Hematopoietic multipotent progenitor cell (in vitro differentiated cells): ENCODE measurements at regions not wholly inside any gene's neighbourhood (a gene's known extent, or its start where the extent isn't known, plus 50 kb on each side); places are given as distances from the start of the nearest gene placed in this dataset.
A peak's percentile ranks its signal among the peaks of the same experiment; 100 is the strongest.
"Not testable (repeated sequence)": the region's sequence is repeated elsewhere in the genome, so short reads cannot be mapped to it uniquely, and the experiment has no call there.

ENCODE experiments used
- DNase-seq, 3 donors: peaks; one replicate each; pipeline ENCODE4 v3.0.0-alpha.2; 2011 to 2015; ENCODE audit warnings: low read depth in 2 of 3, low spot score in 2 of 3

DNA sequence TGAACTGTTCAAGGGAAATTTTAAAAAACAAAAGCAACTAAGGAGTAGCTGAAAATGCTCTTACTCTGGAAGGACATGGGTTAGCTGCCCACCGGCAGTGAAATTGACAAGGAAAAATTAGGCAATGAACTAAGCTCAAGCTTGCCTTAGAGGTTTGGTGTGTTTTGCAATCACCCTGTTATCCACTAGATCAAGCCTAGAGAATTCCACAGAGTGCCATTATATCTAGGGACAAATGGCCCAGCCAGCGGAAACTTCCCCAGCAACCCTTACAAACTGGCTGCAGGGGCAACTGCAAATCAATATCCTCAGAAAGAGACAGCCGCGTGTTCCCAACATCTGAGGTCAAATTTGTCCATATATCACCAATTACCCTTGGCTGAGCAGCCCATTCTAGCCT, 258.2 kb downstream of the SP3 start:
- no peak for DNase-seq

DNA sequence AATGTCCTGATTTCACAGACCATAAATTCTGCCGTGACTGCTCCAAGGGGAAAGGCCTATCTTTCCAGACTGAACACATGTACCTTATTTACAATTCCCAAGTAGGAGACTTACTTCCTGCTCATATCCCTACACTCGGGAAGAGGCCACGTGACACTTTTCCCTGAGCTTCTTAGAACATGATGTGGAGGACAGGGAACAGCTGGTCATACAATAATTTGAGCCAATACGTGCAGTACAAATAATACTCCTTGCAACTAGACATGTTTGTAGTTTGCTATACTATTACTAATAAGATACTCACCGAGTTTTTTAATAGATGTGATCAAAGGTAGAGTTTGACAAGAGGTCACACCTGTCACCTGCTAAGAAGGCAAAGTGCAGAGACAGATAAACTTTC, 256.4 kb downstream of the SP3 start:
- DNase-seq = no peak

DNA sequence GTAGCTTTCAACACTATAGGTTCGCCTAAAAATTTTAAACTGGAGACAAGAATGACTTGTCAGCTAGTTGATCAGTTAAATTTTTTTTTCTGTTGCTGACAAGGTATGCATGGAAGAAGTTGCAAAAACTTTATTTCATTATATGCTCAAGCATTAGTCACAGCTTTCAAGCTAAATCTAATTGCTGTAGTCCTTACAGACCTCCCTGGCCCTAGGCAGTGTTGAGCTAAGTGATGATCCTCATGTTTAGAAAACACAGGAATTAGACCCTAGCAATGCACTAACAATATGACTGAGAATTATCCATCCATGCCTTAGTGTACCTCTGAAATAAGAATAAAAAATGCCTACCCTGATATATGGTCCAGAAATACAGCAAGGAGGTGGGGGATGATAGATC, 253.4 kb downstream of the SP3 start:
- DNase-seq = no peak

- DNase-seq = no peak
Measured at GRCh38 chr2:173713904-173714555, 251.1 kb downstream of the SP3 start.

GRCh38 chr2:173715441-173715840, 249.7 kb downstream of the SP3 start:
- DNase-seq = no peak

DNA sequence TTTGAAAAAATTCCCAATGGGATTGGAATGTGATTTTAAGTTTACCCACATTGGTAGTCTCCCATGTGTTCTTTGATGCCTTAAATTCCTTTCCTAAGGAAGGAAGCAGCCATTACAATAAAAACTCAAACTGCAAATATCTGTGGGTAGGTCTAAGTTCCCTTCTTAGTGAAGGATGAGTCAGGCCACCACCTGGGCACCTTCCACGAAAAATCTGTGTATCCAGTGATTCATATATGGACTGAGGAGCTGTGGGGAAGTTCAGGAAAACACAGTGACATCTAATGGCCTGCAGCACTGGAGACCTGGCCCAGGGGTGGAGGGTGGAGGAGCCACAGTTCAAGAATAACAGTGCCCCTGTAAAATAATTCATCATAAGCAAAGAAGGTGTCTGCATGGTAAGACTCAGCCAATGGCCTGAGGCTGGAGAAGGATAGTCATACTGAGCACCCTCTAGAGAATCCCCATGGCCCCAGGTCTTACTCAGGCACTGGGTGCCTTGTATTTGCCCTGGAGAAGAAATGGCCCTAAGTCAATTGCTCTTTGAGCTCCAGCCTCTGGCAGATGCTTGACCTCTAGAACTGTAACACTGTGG, 248.6 kb downstream of the SP3 start:
- no peak for DNase-seq

GRCh38 chr2:173719471-173719870, 245.7 kb downstream of the SP3 start:
- no peak for DNase-seq

DNA sequence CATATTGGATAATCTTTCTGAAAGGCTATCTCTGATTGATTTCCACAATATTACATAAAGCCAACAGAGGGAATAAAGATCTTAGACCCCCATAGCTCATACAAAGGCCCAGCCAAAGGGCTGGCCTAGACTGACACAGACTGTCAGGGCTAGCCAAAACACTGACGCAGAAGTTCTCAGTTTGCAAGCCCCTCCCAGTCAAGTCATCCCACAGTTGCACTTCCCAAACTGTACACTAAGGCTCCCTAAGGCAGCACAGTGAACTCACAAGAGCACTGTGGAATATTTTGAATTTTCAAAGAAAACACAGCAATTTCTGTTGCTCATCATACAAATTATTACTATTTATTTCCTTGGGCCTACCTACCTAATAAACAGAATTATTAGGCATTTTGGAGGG, 244.9 kb downstream of the SP3 start:
- DNase-seq = no peak

DNA sequence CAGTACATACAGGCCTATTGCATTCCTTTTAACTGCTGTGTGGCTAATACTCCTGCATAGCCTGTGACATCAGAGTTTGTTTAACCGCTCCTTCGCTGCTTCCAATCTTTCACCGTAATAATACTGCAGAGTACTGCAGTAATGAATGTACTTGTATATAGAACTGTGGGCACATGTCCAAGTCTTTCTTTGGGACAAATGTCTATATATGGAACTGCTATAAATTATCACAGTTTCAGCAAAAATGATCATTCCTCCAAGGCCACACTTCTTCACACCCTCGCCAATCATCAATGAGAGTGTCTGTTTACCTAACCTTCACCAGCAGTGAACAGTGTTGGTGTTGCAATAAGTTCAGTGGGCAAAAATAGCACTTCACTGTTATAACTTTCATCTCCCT, 230.4 kb downstream of the SP3 start:
- DNase-seq = no peak

DNA sequence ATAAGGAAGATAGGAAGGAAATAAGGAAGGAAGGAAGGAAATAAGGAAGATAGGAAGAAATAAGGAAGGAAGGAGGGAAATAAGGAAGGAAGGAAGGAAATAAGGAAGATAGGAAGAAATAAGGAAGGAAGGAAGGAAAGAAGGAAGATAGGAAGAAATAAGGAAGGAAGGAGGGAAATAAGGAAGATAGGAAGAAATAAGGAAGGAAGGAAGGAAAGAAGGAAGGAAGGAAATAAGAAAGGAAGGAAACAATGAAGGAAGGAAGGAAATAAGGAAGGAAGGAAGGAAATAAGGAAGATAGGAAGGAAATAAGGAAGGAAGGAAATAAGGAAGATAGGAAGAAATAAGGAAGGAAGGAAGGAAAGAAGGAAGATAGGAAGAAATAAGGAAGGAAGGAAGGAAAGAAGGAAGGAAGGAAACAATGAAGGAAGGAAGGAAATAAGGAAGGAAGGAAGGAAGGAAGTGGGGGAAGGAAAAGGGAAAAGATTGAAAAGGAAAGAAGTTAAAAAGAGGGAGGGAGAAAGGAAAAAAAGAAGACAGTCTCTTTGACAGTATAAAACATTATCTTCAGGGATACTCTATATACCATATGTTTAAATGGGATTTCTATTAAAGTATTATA, 227.1 kb downstream of the SP3 start:
- not testable (repeated sequence) for DNase-seq

DNA sequence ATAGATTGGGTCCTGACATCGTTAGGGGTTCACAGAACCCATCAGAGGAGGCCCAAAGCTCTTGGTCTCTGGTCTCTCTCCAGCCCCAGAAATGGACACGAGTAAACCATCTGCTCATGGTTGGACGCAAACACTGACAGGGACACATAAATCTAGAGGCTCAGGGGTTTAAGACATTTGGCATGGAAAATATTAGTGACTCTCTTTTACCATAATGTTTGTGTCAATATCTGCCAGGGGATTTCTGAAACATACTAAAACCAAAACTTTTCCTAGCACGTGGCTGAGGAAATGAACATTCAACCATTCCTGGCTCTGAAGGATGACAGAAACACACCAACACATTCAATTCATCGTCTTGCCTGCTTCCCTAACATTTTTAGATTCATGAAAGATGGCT, 226.2 kb downstream of the SP3 start:
- no peak for DNase-seq

GRCh38 chr2:173740639-173741038, 224.5 kb downstream of the SP3 start:
- no peak for DNase-seq

DNA sequence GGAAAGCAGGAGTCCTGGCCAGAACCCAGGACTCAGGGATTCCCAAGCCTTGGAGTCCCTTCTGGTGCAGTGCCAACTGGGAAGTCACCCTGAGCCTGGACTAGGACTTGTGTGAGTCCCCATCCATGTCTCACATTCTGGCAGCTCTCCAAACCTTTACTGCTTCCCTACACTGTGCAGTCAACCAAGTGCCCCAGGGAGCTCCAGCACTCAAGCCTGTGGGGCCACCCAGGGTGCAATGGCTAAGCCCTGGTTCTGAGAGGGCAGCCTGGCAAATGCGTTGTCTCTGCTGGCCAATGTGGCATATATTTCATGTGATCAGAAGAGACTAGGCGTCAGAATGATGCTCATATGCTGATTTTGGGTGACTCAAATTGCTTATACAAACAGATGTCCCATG, 223.4 kb downstream of the SP3 start:
- no peak for DNase-seq

- no peak for DNase-seq
Measured at GRCh38 chr2:173747035-173747434, 218.1 kb downstream of the SP3 start.

- DNase-seq = no peak
Measured at GRCh38 chr2:173749315-173749714, 215.9 kb downstream of the SP3 start.

- no peak for DNase-seq
Measured at GRCh38 chr2:173750353-173750801, 214.8 kb downstream of the SP3 start.

DNA sequence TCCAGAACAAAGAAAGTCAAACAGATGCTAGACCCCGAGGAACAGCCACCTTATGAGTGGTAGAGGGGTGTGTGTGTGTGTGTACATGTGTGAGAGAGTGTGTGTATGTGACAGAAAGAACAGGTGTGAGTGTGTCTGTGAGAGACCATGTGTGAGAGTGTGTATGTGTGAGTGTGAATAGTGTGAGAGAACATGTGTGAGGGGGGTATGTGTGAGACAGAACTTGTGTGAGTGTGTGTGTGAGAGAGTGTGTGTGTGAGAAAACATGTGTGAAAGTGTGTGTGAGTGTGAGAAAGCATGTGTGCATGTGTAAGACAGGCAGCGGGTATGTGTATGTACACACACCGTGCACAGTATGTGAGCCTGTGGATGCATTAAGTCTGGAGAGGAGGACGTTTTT, 214.3 kb downstream of the SP3 start:
- no peak for DNase-seq

GRCh38 chr2:173751245-173751975, 213.8 kb downstream of the SP3 start:
- DNase-seq = no peak

- peak in 2 of 3 donors; percentile 9 to 23 for DNase-seq
Measured at GRCh38 chr2:173752152-173752551, 213.0 kb downstream of the SP3 start.

- no peak for DNase-seq
Measured at GRCh38 chr2:173753441-173753840, 211.7 kb downstream of the SP3 start.

GRCh38 chr2:173754165-173754564, 211.0 kb downstream of the SP3 start:
- DNase-seq = no peak

DNA sequence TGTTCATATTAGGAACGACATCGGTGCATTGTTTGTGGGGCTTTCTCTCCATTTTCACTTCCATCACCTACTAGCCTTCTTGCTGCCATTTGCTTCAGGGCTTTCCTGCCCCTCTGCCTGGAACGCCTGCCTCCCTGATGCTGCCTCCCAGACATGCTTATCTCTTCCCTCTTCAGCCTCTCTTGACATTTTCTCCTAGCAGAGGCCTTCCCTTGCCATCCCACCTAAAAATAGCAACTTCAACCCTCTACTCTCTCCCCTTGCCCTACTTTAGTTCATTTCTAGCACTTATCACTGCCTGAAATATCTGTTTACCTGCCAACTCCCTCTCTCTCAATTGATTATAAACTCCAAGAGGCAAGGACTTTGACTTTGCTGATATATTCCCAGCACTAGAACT, 210.3 kb downstream of the SP3 start:
- no peak for DNase-seq
